ENCODE measurements at regions not wholly inside any gene's neighbourhood (a gene's known extent, or its start where the extent isn't known, plus 50 kb on each side); places are given as distances from the start of the nearest gene placed in this dataset.

DNA sequence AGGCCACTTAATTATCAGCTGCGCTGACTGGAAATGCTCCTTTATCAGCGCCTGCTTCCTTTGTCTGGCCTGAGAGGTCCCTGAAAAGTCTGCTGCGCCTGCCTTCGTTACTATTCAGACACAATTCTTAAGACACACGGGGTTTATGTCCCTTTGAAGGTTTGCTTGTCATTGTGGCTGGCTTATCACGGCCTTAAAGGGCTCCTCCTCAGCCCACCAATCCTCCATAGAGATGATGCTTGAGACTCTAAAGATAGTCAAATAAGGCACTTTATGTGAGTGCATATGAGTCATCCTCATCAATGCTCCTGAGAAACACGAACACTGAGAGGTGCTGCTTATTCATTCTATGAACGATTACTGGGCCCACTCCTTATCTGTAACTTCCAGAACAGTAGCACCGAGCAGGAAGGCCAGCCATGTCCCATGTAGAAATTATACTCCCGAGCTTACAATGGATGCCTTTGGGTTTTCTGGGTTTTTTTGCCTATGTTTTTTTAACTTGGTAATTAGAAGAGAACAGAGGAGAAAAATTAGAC is 1268.2 kb upstream of the TMEM132C start:
- TF ChIP-seq, protein P1, sequence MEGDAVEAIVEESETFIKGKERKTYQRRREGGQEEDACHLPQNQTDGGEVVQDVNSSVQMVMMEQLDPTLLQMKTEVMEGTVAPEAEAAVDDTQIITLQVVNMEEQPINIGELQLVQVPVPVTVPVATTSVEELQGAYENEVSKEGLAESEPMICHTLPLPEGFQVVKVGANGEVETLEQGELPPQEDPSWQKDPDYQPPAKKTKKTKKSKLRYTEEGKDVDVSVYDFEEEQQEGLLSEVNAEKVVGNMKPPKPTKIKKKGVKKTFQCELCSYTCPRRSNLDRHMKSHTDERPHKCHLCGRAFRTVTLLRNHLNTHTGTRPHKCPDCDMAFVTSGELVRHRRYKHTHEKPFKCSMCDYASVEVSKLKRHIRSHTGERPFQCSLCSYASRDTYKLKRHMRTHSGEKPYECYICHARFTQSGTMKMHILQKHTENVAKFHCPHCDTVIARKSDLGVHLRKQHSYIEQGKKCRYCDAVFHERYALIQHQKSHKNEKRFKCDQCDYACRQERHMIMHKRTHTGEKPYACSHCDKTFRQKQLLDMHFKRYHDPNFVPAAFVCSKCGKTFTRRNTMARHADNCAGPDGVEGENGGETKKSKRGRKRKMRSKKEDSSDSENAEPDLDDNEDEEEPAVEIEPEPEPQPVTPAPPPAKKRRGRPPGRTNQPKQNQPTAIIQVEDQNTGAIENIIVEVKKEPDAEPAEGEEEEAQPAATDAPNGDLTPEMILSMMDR (IDR thresholded peaks at IDR 0.05): no peak
- TF ChIP-seq POLR2A (IDR thresholded peaks at IDR 0.05): no peak

Measured in adrenal gland (tissue), 5 donors.